ENCODE measurements at regions not wholly inside any gene's neighbourhood (a gene's known extent, or its start where the extent isn't known, plus 50 kb on each side); places are given as distances from the start of the nearest gene placed in this dataset.

- Histone ChIP-seq H3K36me3 (ENCODE audit: control insufficient read depth, insufficient read depth, low read length) (no peaks in the 10 kb centered on the region), H3K27me3 (ENCODE audit: control insufficient read depth, insufficient read depth, low read length) (no peaks in the 10 kb centered on the region), H3K4me3 (ENCODE audit: low read depth, low read length) (no peak overlapping the region)
- no peak for DNase-seq (ENCODE audit: low read depth)
- ChIA-PET POLR2A (no interaction called here), CTCF (no interaction called here)
- TF ChIP-seq CTCF (IDR thresholded peaks at IDR 0.05; ENCODE audit: insufficient read depth, low read depth, low read length) = no peak
Measured at GRCh38 chr12:24270965-24271364, 321.5 kb upstream of the SOX5 start.

GRCh38 chr12:24270464-24270863, 321.0 kb upstream of the SOX5 start:
- no peak overlapping the region for H3K4me3 ChIP-seq (ENCODE audit: low read depth, low read length)
- no peak for TF ChIP-seq CTCF (IDR thresholded peaks at IDR 0.05; ENCODE audit: insufficient read depth, low read depth, low read length)
- H3K27me3 ChIP-seq (ENCODE audit: control insufficient read depth, insufficient read depth, low read length) = no peaks in the 10 kb centered on the region
- CTCF ChIA-PET = no interaction called here
- POLR2A ChIA-PET = no interaction called here
- H3K36me3 ChIP-seq (ENCODE audit: control insufficient read depth, insufficient read depth, low read length) = no peaks in the 10 kb centered on the region
- DNase-seq (ENCODE audit: low read depth) = no peak

- Histone ChIP-seq H3K4me3 (ENCODE audit: low read depth, low read length) (no peak overlapping the region), H3K27me3 (ENCODE audit: control insufficient read depth, insufficient read depth, low read length) (no peaks in the 10 kb centered on the region), H3K36me3 (ENCODE audit: control insufficient read depth, insufficient read depth, low read length) (no peaks in the 10 kb centered on the region)
- ChIA-PET POLR2A (no interaction called here), CTCF (no interaction called here)
- TF ChIP-seq CTCF (IDR thresholded peaks at IDR 0.05; ENCODE audit: insufficient read depth, low read depth, low read length) = no peak
- DNase-seq (ENCODE audit: low read depth) = no peak
Measured at GRCh38 chr12:24268663-24269186, 319.3 kb upstream of the SOX5 start.

GRCh38 chr12:24266982-24267381, 317.5 kb upstream of the SOX5 start:
- ChIA-PET POLR2A (no interaction called here), CTCF (no interaction called here)
- Histone ChIP-seq H3K27me3 (ENCODE audit: control insufficient read depth, insufficient read depth, low read length) (no peaks in the 10 kb centered on the region), H3K4me3 (ENCODE audit: low read depth, low read length) (no peak overlapping the region), H3K36me3 (ENCODE audit: control insufficient read depth, insufficient read depth, low read length) (no peaks in the 10 kb centered on the region)
- TF ChIP-seq CTCF (IDR thresholded peaks at IDR 0.05; ENCODE audit: insufficient read depth, low read depth, low read length) = no peak
- DNase-seq (ENCODE audit: low read depth) = no peak

GRCh38 chr12:24256684-24257083, 307.2 kb upstream of the SOX5 start:
- no peak for TF ChIP-seq CTCF (IDR thresholded peaks at IDR 0.05; ENCODE audit: insufficient read depth, low read depth, low read length)
- Histone ChIP-seq H3K27me3 (ENCODE audit: control insufficient read depth, insufficient read depth, low read length) (no peaks in the 10 kb centered on the region), H3K36me3 (ENCODE audit: control insufficient read depth, insufficient read depth, low read length) (no peaks in the 10 kb centered on the region), H3K4me3 (ENCODE audit: low read depth, low read length) (no peak overlapping the region)
- ChIA-PET CTCF (no interaction called here), POLR2A (no interaction called here)
- DNase-seq (ENCODE audit: low read depth) = no peak
